ENCODE measurements at regions not wholly inside any gene's neighbourhood (a gene's known extent, or its start where the extent isn't known, plus 50 kb on each side); places are given as distances from the start of the nearest gene placed in this dataset.

GRCh38 chr2:116456429-116456828 is 1358.1 kb upstream of the DDX18 start:
- 92 to 94% methylated on average over 4 of the region's 4 CpGs for WGBS, 2 donors
- Histone ChIP-seq H3K9me3 (peaks cover 0 to 29% (median 5%) of the 10 kb centered on the region in 4 donors), H3K4me1 (no peaks in the 10 kb centered on the region), H3K4me3 (no peak overlapping the region), H3K27me3 (no peaks in the 10 kb centered on the region), H3K36me3 (no peaks in the 10 kb centered on the region), H3K27ac (no peak overlapping the region)
- DNase-seq (ENCODE audit: low spot score in 2 of 2), result no peak
- TF ChIP-seq CTCF (IDR thresholded peaks at IDR 0.05) (no peak), POLR2A (IDR thresholded peaks at IDR 0.05) (no peak), EP300 (IDR thresholded peaks at IDR 0.05) (no peak)

- no peak for DNase-seq (ENCODE audit: low spot score in 2 of 2)
- peaks cover 0 to 16% (median 1%) of the 10 kb centered on the region in 4 donors for H3K9me3 ChIP-seq
- no peaks in the 10 kb centered on the region for H3K4me1 ChIP-seq
- no peaks in the 10 kb centered on the region for H3K36me3 ChIP-seq
- WGBS, 2 donors, result 41 to 59% methylated on average over 3 of the region's 3 CpGs
- H3K27me3 ChIP-seq, result no peaks in the 10 kb centered on the region
- H3K4me3 ChIP-seq, result no peak overlapping the region
- no peak overlapping the region for H3K27ac ChIP-seq
- TF ChIP-seq EP300 (IDR thresholded peaks at IDR 0.05), result no peak
- TF ChIP-seq CTCF (IDR thresholded peaks at IDR 0.05), result no peak
- TF ChIP-seq POLR2A (IDR thresholded peaks at IDR 0.05), result no peak
Measured at GRCh38 chr2:116467243-116467642, 1347.2 kb upstream of the DDX18 start.

DNA sequence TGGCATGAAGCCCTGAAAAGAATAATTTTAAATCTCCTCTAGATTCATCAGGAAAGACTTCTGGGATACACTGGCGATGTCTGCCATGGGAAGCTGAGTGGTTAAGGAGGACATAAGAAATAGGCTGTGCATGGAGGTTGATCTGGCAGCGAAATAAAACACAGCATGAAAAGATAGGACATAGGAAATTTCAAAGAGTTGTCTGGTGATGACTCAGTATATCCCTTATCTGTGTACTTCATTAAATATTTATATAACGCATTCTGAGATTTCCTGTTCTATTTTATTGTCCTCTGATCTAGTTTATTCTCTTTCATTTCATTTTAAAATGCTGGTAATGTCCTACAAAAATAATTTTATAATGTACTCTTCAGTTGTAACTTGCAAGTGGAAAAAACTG is 1337.3 kb upstream of the DDX18 start:
- DNase-seq (ENCODE audit: low spot score in 2 of 2), result no peak
- no peaks in the 10 kb centered on the region for H3K9me3 ChIP-seq
- no peak overlapping the region for H3K27ac ChIP-seq
- no peaks in the 10 kb centered on the region for H3K36me3 ChIP-seq
- no peak overlapping the region for H3K4me3 ChIP-seq
- no peaks in the 10 kb centered on the region for H3K27me3 ChIP-seq
- TF ChIP-seq POLR2A (IDR thresholded peaks at IDR 0.05), result no peak
- no peak for TF ChIP-seq CTCF (IDR thresholded peaks at IDR 0.05)
- no peak for TF ChIP-seq EP300 (IDR thresholded peaks at IDR 0.05)
- 88 to 90% methylated on average over 3 of the region's 3 CpGs for WGBS, 2 donors
- no peaks in the 10 kb centered on the region for H3K4me1 ChIP-seq

GRCh38 chr2:116487336-116487735 is 1327.2 kb upstream of the DDX18 start:
- H3K4me1 ChIP-seq, result no peaks in the 10 kb centered on the region
- WGBS, 2 donors, result 71 to 100% methylated on average over 1 of the region's 1 CpG
- DNase-seq (ENCODE audit: low spot score in 2 of 2), result no peak
- no peak overlapping the region for H3K27ac ChIP-seq
- no peaks in the 10 kb centered on the region for H3K36me3 ChIP-seq
- peaks cover 0 to 19% (median 0%) of the 10 kb centered on the region in 4 donors for H3K9me3 ChIP-seq
- H3K4me3 ChIP-seq, result no peak overlapping the region
- TF ChIP-seq POLR2A (IDR thresholded peaks at IDR 0.05) (no peak), EP300 (IDR thresholded peaks at IDR 0.05) (no peak), CTCF (IDR thresholded peaks at IDR 0.05) (no peak)
- no peaks in the 10 kb centered on the region for H3K27me3 ChIP-seq

GRCh38 chr2:116489292-116489691 is 1325.2 kb upstream of the DDX18 start:
- 77 to 93% methylated on average over 6 of the region's 6 CpGs for WGBS, 2 donors
- Histone ChIP-seq H3K9me3 (peaks cover 0 to 14% (median 0%) of the 10 kb centered on the region in 4 donors), H3K4me3 (no peak overlapping the region), H3K4me1 (no peaks in the 10 kb centered on the region), H3K27me3 (no peaks in the 10 kb centered on the region), H3K36me3 (no peaks in the 10 kb centered on the region), H3K27ac (no peak overlapping the region)
- TF ChIP-seq EP300 (IDR thresholded peaks at IDR 0.05) (no peak), POLR2A (IDR thresholded peaks at IDR 0.05) (no peak), CTCF (IDR thresholded peaks at IDR 0.05) (no peak)
- DNase-seq (ENCODE audit: low spot score in 2 of 2), result no peak

All from tibial nerve (tissue), 4 donors.